Activated CD4-positive, alpha-beta T cell treated with anti-CD3 and anti-CD28 coated beads, Interleukin-2, amount 10 ng/mL, durations not matched to agents 7 days and 5 days (primary cell): ENCODE measurements at regions not wholly inside any gene's neighbourhood (a gene's known extent, or its start where the extent isn't known, plus 50 kb on each side); places are given as distances from the start of the nearest gene placed in this dataset.
"Not testable (repeated sequence)": the region's sequence is repeated elsewhere in the genome, so short reads cannot be mapped to it uniquely, and the experiment has no call there.

Experiments used
- CTCF ChIA-PET: fragments of 350-600 bp; sonication (Branson Sonifier 250); formaldehyde crosslinking; loops from one replicate; lab custom pipeline; 2021; ENCODE audit warnings: antibody characterized with exemption; lab: Charles Lee
- POLR2A ChIA-PET: fragments of 350-600 bp; sonication (Branson Sonifier 250); formaldehyde crosslinking; loops from one replicate; lab custom pipeline; 2021; ENCODE audit warnings: antibody characterized with exemption; lab: Charles Lee
- DNase-seq: peaks from one replicate; pipeline ENCODE4 v3.0.0-alpha.2; 2020
- H3K27ac Mint-ChIP-seq: one replicate; pipeline ENCODE4 v1.8.0; 2021; ENCODE audit warnings: mild to moderate bottlenecking, moderate library complexity, mixed read lengths
- H3K27me3 Mint-ChIP-seq: one replicate; pipeline ENCODE4 v1.8.0; 2021; ENCODE audit warnings: mixed read lengths
- H3K36me3 Mint-ChIP-seq: one replicate; pipeline ENCODE4 v1.8.0; 2021; ENCODE audit warnings: low read depth, mixed read lengths
- H3K4me1 Mint-ChIP-seq: one replicate; pipeline ENCODE4 v1.8.0; 2021; ENCODE audit warnings: mixed read lengths
- H3K4me3 Mint-ChIP-seq: one replicate; pipeline ENCODE4 v1.8.0; 2021; ENCODE audit warnings: mild to moderate bottlenecking, moderate library complexity, mixed read lengths
- H3K9me3 Mint-ChIP-seq: one replicate; pipeline ENCODE4 v1.8.0; 2021; ENCODE audit warnings: mixed read lengths

- Mint-ChIP-seq H3K9me3 (peaks cover 3% of the 10 kb centered on the region), H3K27me3 (peaks cover 5% of the 10 kb centered on the region), H3K36me3 (no peaks in the 10 kb centered on the region), H3K4me1 (peaks cover 8% of the 10 kb centered on the region), H3K4me3 (no peak overlapping the region), H3K27ac (no peak overlapping the region)
- POLR2A ChIA-PET, result no interaction called here
- CTCF ChIA-PET, result no interaction called here
- no peak for DNase-seq
Measured at GRCh38 chr9:81002906-81003305, 686.4 kb downstream of the TLE1 start.

DNA sequence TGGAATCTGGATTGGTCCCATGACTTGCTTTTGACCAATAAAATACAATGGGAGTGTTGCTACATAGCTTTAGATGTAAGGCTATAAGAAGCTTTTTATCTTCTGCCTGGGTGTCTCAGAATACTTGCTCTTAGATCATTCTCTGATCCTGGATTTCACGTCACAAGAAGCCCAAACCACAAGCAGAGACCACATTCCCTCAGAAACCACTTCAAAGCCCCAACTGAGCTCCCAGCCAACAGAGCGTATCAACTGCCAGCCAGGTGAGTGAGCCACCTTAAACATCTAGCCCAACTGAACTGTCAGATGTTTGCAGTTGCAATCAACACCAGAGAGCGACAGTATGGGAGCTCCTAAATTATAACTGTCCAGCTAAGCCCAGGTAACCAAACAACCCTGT is 687.1 kb downstream of the TLE1 start:
- H3K36me3 Mint-ChIP-seq, result no peaks in the 10 kb centered on the region
- H3K4me3 Mint-ChIP-seq, result peak overlapping the region; percentile 31
- peaks cover 3% of the 10 kb centered on the region for H3K9me3 Mint-ChIP-seq
- peak; percentile 57 for DNase-seq
- peaks cover 8% of the 10 kb centered on the region for H3K4me1 Mint-ChIP-seq
- H3K27ac Mint-ChIP-seq, result peak overlapping the region; percentile 65
- H3K27me3 Mint-ChIP-seq, result peaks cover 5% of the 10 kb centered on the region
- CTCF ChIA-PET, result no interaction called here
- POLR2A ChIA-PET, result interaction anchor here (0.6 kb wide), 1 partner anchor 473 kb away, joined by 3 read pairs; no protein-coding TSS in a partner anchor

DNA sequence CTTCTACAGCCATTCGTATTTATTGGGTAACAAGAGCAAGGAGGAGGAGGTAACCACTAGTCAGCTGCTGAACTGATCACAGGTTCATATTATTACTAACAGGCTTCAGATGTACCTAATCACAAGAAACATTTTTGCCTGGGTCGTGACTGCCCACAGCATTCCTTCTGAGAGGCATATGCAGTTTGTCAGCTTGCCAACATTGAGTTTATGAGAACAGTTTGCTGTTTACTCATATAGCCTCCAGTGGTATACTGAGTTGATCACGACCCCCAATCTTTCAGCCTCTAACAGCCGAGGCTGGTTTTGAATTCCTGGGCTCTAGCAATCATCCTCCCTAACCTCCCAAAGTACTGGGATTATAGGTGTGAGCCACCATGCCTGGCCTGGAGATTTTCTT is 693.6 kb downstream of the TLE1 start:
- Mint-ChIP-seq H3K9me3 (no peaks in the 10 kb centered on the region), H3K36me3 (no peaks in the 10 kb centered on the region), H3K4me1 (no peaks in the 10 kb centered on the region), H3K27me3 (peaks cover 3% of the 10 kb centered on the region), H3K27ac (no peak overlapping the region), H3K4me3 (no peak overlapping the region)
- ChIA-PET CTCF (no interaction called here), POLR2A (no interaction called here)
- DNase-seq, result no peak

- H3K27me3 Mint-ChIP-seq, result no peaks in the 10 kb centered on the region
- H3K36me3 Mint-ChIP-seq, result no peaks in the 10 kb centered on the region
- DNase-seq, result no peak
- ChIA-PET CTCF (no interaction called here), POLR2A (no interaction called here)
- H3K4me1 Mint-ChIP-seq, result no peaks in the 10 kb centered on the region
- H3K4me3 Mint-ChIP-seq, result no peak overlapping the region
- no peaks in the 10 kb centered on the region for H3K9me3 Mint-ChIP-seq
- H3K27ac Mint-ChIP-seq, result no peak overlapping the region
Measured at GRCh38 chr9:80994892-80995291, 694.5 kb downstream of the TLE1 start.

GRCh38 chr9:80985595-80985994 is 703.8 kb downstream of the TLE1 start:
- H3K4me3 Mint-ChIP-seq, H3K27ac Mint-ChIP-seq, H3K9me3 Mint-ChIP-seq, H3K27me3 Mint-ChIP-seq, POLR2A ChIA-PET, DNase-seq, CTCF ChIA-PET, H3K4me1 Mint-ChIP-seq, H3K36me3 Mint-ChIP-seq: not testable (repeated sequence)

GRCh38 chr9:80976403-80976802 is 712.9 kb downstream of the TLE1 start:
- no peak overlapping the region for H3K27ac Mint-ChIP-seq
- DNase-seq, result no peak
- H3K4me1 Mint-ChIP-seq, result no peaks in the 10 kb centered on the region
- ChIA-PET POLR2A (no interaction called here), CTCF (no interaction called here)
- H3K4me3 Mint-ChIP-seq, result no peak overlapping the region
- no peaks in the 10 kb centered on the region for H3K27me3 Mint-ChIP-seq
- peaks cover 10% of the 10 kb centered on the region for H3K9me3 Mint-ChIP-seq
- no peaks in the 10 kb centered on the region for H3K36me3 Mint-ChIP-seq

GRCh38 chr9:80970377-80970776 is 719.0 kb downstream of the TLE1 start:
- H3K36me3 Mint-ChIP-seq, H3K4me1 Mint-ChIP-seq, DNase-seq, H3K4me3 Mint-ChIP-seq, H3K27ac Mint-ChIP-seq, H3K27me3 Mint-ChIP-seq, POLR2A ChIA-PET: not testable (repeated sequence)
- H3K9me3 Mint-ChIP-seq, result peaks cover 13% of the 10 kb centered on the region
- CTCF ChIA-PET, result interaction anchor here (0.6 kb wide), 1 partner anchor 342 kb away, joined by 3 read pairs; no protein-coding TSS in a partner anchor

DNA sequence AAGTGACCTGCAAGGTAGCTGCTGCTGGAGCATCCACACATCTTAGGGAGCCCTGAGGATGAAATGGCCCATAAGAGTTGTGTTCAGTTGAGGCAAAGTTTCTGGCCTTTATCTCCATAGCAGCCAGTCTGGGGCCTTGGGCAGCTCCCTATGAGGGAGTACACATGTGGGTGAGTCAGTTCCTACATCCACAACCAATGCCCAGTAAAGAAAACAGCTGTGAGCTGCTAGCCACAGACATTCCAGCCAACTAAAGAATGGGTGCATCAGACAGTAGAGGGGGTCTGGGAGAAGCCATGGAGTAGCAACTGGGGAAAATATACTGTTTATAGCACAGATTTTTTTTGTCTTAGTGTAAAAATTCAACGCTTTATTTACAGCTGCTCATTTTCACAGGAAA is 720.7 kb downstream of the TLE1 start:
- H3K4me1 Mint-ChIP-seq, result no peaks in the 10 kb centered on the region
- H3K36me3 Mint-ChIP-seq, result no peaks in the 10 kb centered on the region
- ChIA-PET POLR2A (no interaction called here), CTCF (no interaction called here)
- no peaks in the 10 kb centered on the region for H3K27me3 Mint-ChIP-seq
- no peak for DNase-seq
- no peak overlapping the region for H3K4me3 Mint-ChIP-seq
- peak overlapping the region; percentile 20 for H3K27ac Mint-ChIP-seq
- peaks cover 7% of the 10 kb centered on the region for H3K9me3 Mint-ChIP-seq

GRCh38 chr9:80964914-80965313 is 724.4 kb downstream of the TLE1 start:
- CTCF ChIA-PET, result no interaction called here
- H3K27me3 Mint-ChIP-seq, result no peaks in the 10 kb centered on the region
- POLR2A ChIA-PET, result no interaction called here
- H3K4me3 Mint-ChIP-seq, result no peak overlapping the region
- DNase-seq, result no peak
- no peak overlapping the region for H3K27ac Mint-ChIP-seq
- H3K9me3 Mint-ChIP-seq, result peaks cover 3% of the 10 kb centered on the region
- H3K36me3 Mint-ChIP-seq, result no peaks in the 10 kb centered on the region
- H3K4me1 Mint-ChIP-seq, result no peaks in the 10 kb centered on the region

GRCh38 chr9:80964374-80964773 is 725.0 kb downstream of the TLE1 start:
- Mint-ChIP-seq H3K36me3 (no peaks in the 10 kb centered on the region), H3K27me3 (no peaks in the 10 kb centered on the region), H3K27ac (no peak overlapping the region), H3K4me3 (no peak overlapping the region), H3K9me3 (no peaks in the 10 kb centered on the region), H3K4me1 (no peaks in the 10 kb centered on the region)
- ChIA-PET CTCF (no interaction called here), POLR2A (no interaction called here)
- no peak for DNase-seq

DNA sequence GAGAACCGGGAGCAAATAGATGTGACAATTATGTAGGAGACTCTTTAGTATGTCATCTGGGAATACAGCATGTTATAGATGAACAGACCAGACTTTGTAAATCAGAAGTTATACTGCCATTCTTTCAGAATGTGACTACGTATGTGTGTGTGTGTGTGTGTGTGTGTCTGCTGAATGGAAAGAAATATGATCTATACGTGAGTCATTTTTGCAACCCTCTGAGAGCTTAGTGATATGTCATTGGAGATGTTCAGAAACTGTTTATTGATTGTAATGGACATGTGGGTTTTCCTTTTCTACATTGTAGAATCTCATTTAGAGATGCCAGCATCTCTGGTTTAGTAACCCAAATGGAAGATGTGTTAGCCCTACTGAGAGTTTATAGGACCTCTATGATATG is 731.5 kb downstream of the TLE1 start:
- Mint-ChIP-seq H3K27ac (no peak overlapping the region), H3K27me3 (no peaks in the 10 kb centered on the region), H3K9me3 (no peaks in the 10 kb centered on the region), H3K4me1 (no peaks in the 10 kb centered on the region), H3K36me3 (no peaks in the 10 kb centered on the region), H3K4me3 (no peak overlapping the region)
- ChIA-PET CTCF (no interaction called here), POLR2A (no interaction called here)
- DNase-seq, result no peak

DNA sequence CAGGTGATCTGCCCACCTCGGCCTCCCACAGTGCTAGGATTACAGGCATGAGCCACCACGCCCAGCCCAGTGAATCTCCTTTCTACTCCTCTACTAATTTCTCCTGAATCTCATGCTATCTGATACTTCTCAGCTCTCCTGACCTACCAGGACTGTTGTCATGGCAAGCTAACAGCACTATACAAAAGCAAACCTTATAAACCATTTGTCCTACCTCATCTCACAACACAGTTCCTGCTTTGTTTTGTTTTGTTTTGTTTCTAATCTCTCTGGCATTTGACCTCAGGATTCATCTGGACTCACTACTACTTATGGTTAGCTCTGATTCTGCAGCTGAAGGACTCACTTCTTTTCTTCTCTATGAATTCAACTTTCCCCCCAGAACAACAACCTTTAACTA is 734.8 kb downstream of the TLE1 start:
- H3K9me3 Mint-ChIP-seq, result no peaks in the 10 kb centered on the region
- H3K36me3 Mint-ChIP-seq, result no peaks in the 10 kb centered on the region
- DNase-seq, result no peak
- ChIA-PET POLR2A (no interaction called here), CTCF (interaction anchor here (0.7 kb wide), 1 partner anchor 1593 kb away, joined by 4 read pairs; no protein-coding TSS in a partner anchor)
- no peaks in the 10 kb centered on the region for H3K27me3 Mint-ChIP-seq
- H3K27ac Mint-ChIP-seq, result no peak overlapping the region
- H3K4me1 Mint-ChIP-seq, result no peaks in the 10 kb centered on the region
- no peak overlapping the region for H3K4me3 Mint-ChIP-seq

GRCh38 chr9:80952363-80952922 is 736.9 kb downstream of the TLE1 start:
- H3K4me1 Mint-ChIP-seq, result no peaks in the 10 kb centered on the region
- no peaks in the 10 kb centered on the region for H3K36me3 Mint-ChIP-seq
- ChIA-PET POLR2A (no interaction called here), CTCF (no interaction called here)
- no peak overlapping the region for H3K27ac Mint-ChIP-seq
- no peaks in the 10 kb centered on the region for H3K27me3 Mint-ChIP-seq
- H3K4me3 Mint-ChIP-seq, result no peak overlapping the region
- no peak for DNase-seq
- no peaks in the 10 kb centered on the region for H3K9me3 Mint-ChIP-seq

GRCh38 chr9:80951675-80952074 is 737.7 kb downstream of the TLE1 start:
- CTCF ChIA-PET, result no interaction called here
- no peak for DNase-seq
- H3K27me3 Mint-ChIP-seq, result no peaks in the 10 kb centered on the region
- no peaks in the 10 kb centered on the region for H3K9me3 Mint-ChIP-seq
- no peak overlapping the region for H3K4me3 Mint-ChIP-seq
- POLR2A ChIA-PET, result no interaction called here
- H3K27ac Mint-ChIP-seq, result no peak overlapping the region
- H3K4me1 Mint-ChIP-seq, result no peaks in the 10 kb centered on the region
- no peaks in the 10 kb centered on the region for H3K36me3 Mint-ChIP-seq
